ENCODE measurements at regions not wholly inside any gene's neighbourhood (a gene's known extent, or its start where the extent isn't known, plus 50 kb on each side); places are given as distances from the start of the nearest gene placed in this dataset.

DNA sequence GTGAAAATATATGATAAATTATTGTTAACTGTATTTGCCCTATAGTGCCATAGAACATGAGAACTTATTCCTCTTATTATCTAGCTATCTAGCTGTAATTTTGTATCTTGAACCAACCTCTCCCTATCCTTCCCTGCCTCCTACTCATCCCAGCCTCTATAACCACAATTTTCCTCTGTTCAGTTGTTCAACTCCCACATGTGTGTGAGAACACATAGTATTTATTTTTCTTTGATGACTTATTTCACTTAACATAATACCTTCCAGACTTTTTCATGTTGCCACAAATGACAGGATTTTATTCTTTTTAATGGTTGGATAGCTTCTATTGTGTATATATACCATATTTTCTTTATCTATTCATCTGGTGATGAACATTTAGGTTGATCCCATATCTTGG lies 85.4 kb upstream of the SUCLG2 start:
- DNase-seq: no peak
- Histone ChIP-seq H3K36me3 (no peaks in the 10 kb centered on the region), H3K27ac (no peak overlapping the region), H3K27me3 (ENCODE audit: insufficient read depth, low read depth, severe bottlenecking) (no peaks in the 10 kb centered on the region), H3K9me3 (ENCODE audit: severe bottlenecking) (no peaks in the 10 kb centered on the region), H3K4me3 (ENCODE audit: low read depth, low read length) (no peak overlapping the region)
- TF ChIP-seq, protein P1, sequence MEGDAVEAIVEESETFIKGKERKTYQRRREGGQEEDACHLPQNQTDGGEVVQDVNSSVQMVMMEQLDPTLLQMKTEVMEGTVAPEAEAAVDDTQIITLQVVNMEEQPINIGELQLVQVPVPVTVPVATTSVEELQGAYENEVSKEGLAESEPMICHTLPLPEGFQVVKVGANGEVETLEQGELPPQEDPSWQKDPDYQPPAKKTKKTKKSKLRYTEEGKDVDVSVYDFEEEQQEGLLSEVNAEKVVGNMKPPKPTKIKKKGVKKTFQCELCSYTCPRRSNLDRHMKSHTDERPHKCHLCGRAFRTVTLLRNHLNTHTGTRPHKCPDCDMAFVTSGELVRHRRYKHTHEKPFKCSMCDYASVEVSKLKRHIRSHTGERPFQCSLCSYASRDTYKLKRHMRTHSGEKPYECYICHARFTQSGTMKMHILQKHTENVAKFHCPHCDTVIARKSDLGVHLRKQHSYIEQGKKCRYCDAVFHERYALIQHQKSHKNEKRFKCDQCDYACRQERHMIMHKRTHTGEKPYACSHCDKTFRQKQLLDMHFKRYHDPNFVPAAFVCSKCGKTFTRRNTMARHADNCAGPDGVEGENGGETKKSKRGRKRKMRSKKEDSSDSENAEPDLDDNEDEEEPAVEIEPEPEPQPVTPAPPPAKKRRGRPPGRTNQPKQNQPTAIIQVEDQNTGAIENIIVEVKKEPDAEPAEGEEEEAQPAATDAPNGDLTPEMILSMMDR (IDR thresholded peaks at IDR 0.05; ENCODE audit: low read depth, low read length): no peak

- no peaks in the 10 kb centered on the region for H3K9me3 ChIP-seq (ENCODE audit: severe bottlenecking)
- H3K36me3 ChIP-seq: no peaks in the 10 kb centered on the region
- DNase-seq: no peak
- no peaks in the 10 kb centered on the region for H3K27me3 ChIP-seq (ENCODE audit: insufficient read depth, low read depth, severe bottlenecking)
- TF ChIP-seq, protein P1 (IDR thresholded peaks at IDR 0.05; ENCODE audit: low read depth, low read length): no peak
- H3K4me3 ChIP-seq (ENCODE audit: low read depth, low read length): no peak overlapping the region
- no peak overlapping the region for H3K27ac ChIP-seq
Observed at GRCh38 chr3:67737906-67738865, 83.8 kb upstream of the SUCLG2 start.

DNA sequence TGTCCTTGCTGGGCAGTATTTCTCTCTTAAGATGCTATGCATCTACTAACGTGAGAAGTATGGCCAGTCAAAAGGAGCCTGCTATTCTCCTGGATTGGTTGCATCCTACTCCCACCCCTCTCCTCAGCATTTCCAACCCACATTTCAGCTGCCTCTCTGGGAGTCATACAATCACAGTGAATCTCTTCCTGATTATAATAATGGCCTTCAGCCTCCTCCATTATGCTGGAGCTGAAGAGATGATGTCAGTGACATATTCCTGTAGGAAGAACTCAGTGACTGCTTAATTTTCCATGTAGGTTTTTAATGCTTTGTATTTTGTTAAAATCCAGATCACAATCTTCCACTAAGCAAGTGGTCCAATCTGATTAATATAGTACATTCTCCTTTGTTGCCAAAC lies 82.7 kb upstream of the SUCLG2 start:
- Histone ChIP-seq H3K27me3 (ENCODE audit: insufficient read depth, low read depth, severe bottlenecking) (no peaks in the 10 kb centered on the region), H3K4me3 (ENCODE audit: low read depth, low read length) (no peak overlapping the region), H3K9me3 (ENCODE audit: severe bottlenecking) (no peaks in the 10 kb centered on the region), H3K36me3 (no peaks in the 10 kb centered on the region), H3K27ac (no peak overlapping the region)
- no peak for DNase-seq
- TF ChIP-seq, protein P1 (IDR thresholded peaks at IDR 0.05; ENCODE audit: low read depth, low read length): no peak

GRCh38 chr3:67733269-67733950 lies 79.0 kb upstream of the SUCLG2 start:
- TF ChIP-seq, protein P1 (IDR thresholded peaks at IDR 0.05; ENCODE audit: low read depth, low read length): no peak
- Histone ChIP-seq H3K4me3 (ENCODE audit: low read depth, low read length) (no peak overlapping the region), H3K27me3 (ENCODE audit: insufficient read depth, low read depth, severe bottlenecking) (no peaks in the 10 kb centered on the region), H3K27ac (no peak overlapping the region), H3K36me3 (no peaks in the 10 kb centered on the region), H3K9me3 (ENCODE audit: severe bottlenecking) (no peaks in the 10 kb centered on the region)
- DNase-seq: no peak

GRCh38 chr3:67724434-67724833 lies 70.0 kb upstream of the SUCLG2 start:
- no peaks in the 10 kb centered on the region for H3K27me3 ChIP-seq (ENCODE audit: insufficient read depth, low read depth, severe bottlenecking)
- H3K4me3 ChIP-seq (ENCODE audit: low read depth, low read length): no peak overlapping the region
- TF ChIP-seq, protein P1 (IDR thresholded peaks at IDR 0.05; ENCODE audit: low read depth, low read length): no peak
- no peak for DNase-seq
- H3K36me3 ChIP-seq: no peaks in the 10 kb centered on the region
- H3K27ac ChIP-seq: no peak overlapping the region
- H3K9me3 ChIP-seq (ENCODE audit: severe bottlenecking): peaks cover 5% of the 10 kb centered on the region
